A673 (cell line): ENCODE measurements at regions not wholly inside any gene's neighbourhood (a gene's known extent, or its start where the extent isn't known, plus 50 kb on each side); places are given as distances from the start of the nearest gene placed in this dataset.

ENCODE experiments used
- BruUV-seq: library from RNA; stranded (reverse); fragments of 400-500 nt; replicated peaks from 2 replicates; lab custom pipeline; 2021; lab: Mats Ljungman, UMichigan
- CTCF ChIA-PET: fragments of 300-600 bp; sonication (Branson Sonifier 250); formaldehyde crosslinking; loops from one replicate; lab custom pipeline; 2022; ENCODE audit warnings: antibody characterized with exemption; lab: Charles Lee
- POLR2A ChIA-PET: fragments of 300-600 bp; sonication (Branson Sonifier 250); formaldehyde crosslinking; loops from one replicate; lab custom pipeline; 2022; ENCODE audit warnings: antibody characterized with exemption; ENCODE audit not compliant: low non-redundant PET; lab: Charles Lee
- DNase-seq: peaks from one replicate; pipeline ENCODE4 v3.0.0-alpha.2; 2015; ENCODE audit warnings: low spot score
- H3K27ac ChIP-seq: fragments of 200-600 bp; sonication (generic); 2 replicates; pipeline ENCODE4 v1.5.1; 2016; ENCODE audit warnings: mixed run types, low read depth, mild to moderate bottlenecking, mixed read lengths, antibody characterized with exemption, low read length; ENCODE audit not compliant: poor library complexity, severe bottlenecking
- H3K27me3 ChIP-seq: fragments of 200-600 bp; sonication (generic); replicated peaks from 2 replicates; pipeline ENCODE4 v1.6.1; 2017; ENCODE audit warnings: mixed run types, low read depth, mild to moderate bottlenecking, mixed read lengths, antibody characterized with exemption, low read length; ENCODE audit not compliant: insufficient read depth, poor library complexity
- H3K36me3 ChIP-seq: fragments of 200-600 bp; sonication (generic); 2 replicates; pipeline ENCODE4 v1.6.1; 2016; ENCODE audit warnings: mixed run types, mild to moderate bottlenecking, mixed read lengths, antibody characterized with exemption, low read length; ENCODE audit not compliant: insufficient read depth, poor library complexity, severe bottlenecking
- H3K4me1 ChIP-seq: fragments of 200-600 bp; sonication (generic); 2 replicates; pipeline ENCODE4 v1.6.1; 2017; ENCODE audit warnings: mixed run types, mild to moderate bottlenecking, mixed read lengths, antibody characterized with exemption, low read length; ENCODE audit not compliant: insufficient read depth, poor library complexity, severe bottlenecking
- H3K4me3 ChIP-seq: fragments of 200-600 bp; sonication (generic); 2 replicates; pipeline ENCODE4 v1.5.1; 2016; ENCODE audit warnings: low read depth, mixed run types, mild to moderate bottlenecking, mixed read lengths, low read length; ENCODE audit not compliant: poor library complexity, severe bottlenecking
- H3K9me3 ChIP-seq: fragments of 200-600 bp; sonication (generic); 2 replicates; pipeline ENCODE4 v1.6.1; 2016; ENCODE audit warnings: mixed run types, low read depth, mild to moderate bottlenecking, mixed read lengths, antibody characterized with exemption, low read length; ENCODE audit not compliant: poor library complexity, severe bottlenecking
- CTCF ChIP-seq: fragments of 300-800, 200-600 bp; sonication (generic); conservative IDR thresholded peaks from 2 replicates; pipeline ENCODE4 v1.5.1; 2017; ENCODE audit warnings: low read depth, mild to moderate bottlenecking, antibody characterized with exemption, low read length, moderate library complexity, mixed read lengths
- EZH2 ChIP-seq: fragments of 200-600 bp; sonication (generic); IDR thresholded peaks from 2 replicates; pipeline ENCODE4 v1.6.1; 2017; ENCODE audit warnings: borderline replicate concordance, low read depth, mild to moderate bottlenecking, mixed read lengths, antibody characterized with exemption, low read length; ENCODE audit not compliant: poor library complexity, severe bottlenecking
- intact Hi-C: fragments of 100-400 bp; cut with micrococcal nuclease; formaldehyde crosslinking; loops from one replicate; pipeline ENCODE4 v1.10.0; 2022; ENCODE audit not compliant: unreplicated experiment

GRCh38 chr13:105871326-105871725 is 664.1 kb downstream of the EFNB2 start:
- CTCF ChIA-PET: no interaction called here
- no peaks in the 10 kb centered on the region for H3K9me3 ChIP-seq
- intact Hi-C loops: no loop called here
- H3K4me3 ChIP-seq: no peak overlapping the region
- no peaks in the 10 kb centered on the region for H3K36me3 ChIP-seq
- DNase-seq: no peak
- no peaks in the 10 kb centered on the region for H3K4me1 ChIP-seq
- TF ChIP-seq EZH2 (no peak), CTCF (no peak)
- POLR2A ChIA-PET: no interaction called here
- no peaks in the 10 kb centered on the region for H3K27me3 ChIP-seq
- no peak overlapping the region for H3K27ac ChIP-seq
- BruUV-seq: no TSS peak

GRCh38 chr13:105863300-105863920 is 672.1 kb downstream of the EFNB2 start:
- H3K4me3 ChIP-seq: no peak overlapping the region
- no peak for TF ChIP-seq CTCF
- no peak for TF ChIP-seq EZH2
- H3K36me3 ChIP-seq: no peaks in the 10 kb centered on the region
- no peaks in the 10 kb centered on the region for H3K4me1 ChIP-seq
- intact Hi-C loops: no loop called here
- no TSS peak for BruUV-seq
- ChIA-PET POLR2A (no interaction called here), CTCF (no interaction called here)
- no peak overlapping the region for H3K27ac ChIP-seq
- no peak for DNase-seq
- H3K9me3 ChIP-seq: no peaks in the 10 kb centered on the region
- H3K27me3 ChIP-seq: no peaks in the 10 kb centered on the region

GRCh38 chr13:105848494-105848893 is 687.0 kb downstream of the EFNB2 start:
- TF ChIP-seq EZH2: no peak
- no peak for TF ChIP-seq CTCF
- ChIA-PET POLR2A (no interaction called here), CTCF (no interaction called here)
- Histone ChIP-seq H3K4me3 (no peak overlapping the region), H3K9me3 (no peaks in the 10 kb centered on the region), H3K27ac (no peak overlapping the region), H3K4me1 (no peaks in the 10 kb centered on the region), H3K36me3 (no peaks in the 10 kb centered on the region), H3K27me3 (no peaks in the 10 kb centered on the region)
- no TSS peak for BruUV-seq
- DNase-seq: no peak
- intact Hi-C loops: no loop called here
